Kidney tubule cell (primary cell): ENCODE measurements at regions not wholly inside any gene's neighbourhood (a gene's known extent, or its start where the extent isn't known, plus 50 kb on each side); places are given as distances from the start of the nearest gene placed in this dataset.
"Not testable (repeated sequence)": the region's sequence is repeated elsewhere in the genome, so short reads cannot be mapped to it uniquely, and the experiment has no call there.

Source experiments
- DNase-seq: peaks from one replicate; pipeline ENCODE4 v3.0.0-alpha.2; 2018; ENCODE audit warnings: low spot score

GRCh38 chr2:215794829-215795546, 218.4 kb downstream of the MREG start:
- no peak for DNase-seq

GRCh38 chr2:215793747-215794595, 219.4 kb downstream of the MREG start:
- peak; percentile 93 for DNase-seq

- DNase-seq = no peak
These were observed 221.8 kb downstream of the MREG start for GRCh38 chr2:215791481-215791937.

GRCh38 chr2:215790523-215791421, 222.6 kb downstream of the MREG start:
- no peak for DNase-seq

GRCh38 chr2:215787565-215788178, 225.7 kb downstream of the MREG start:
- DNase-seq = no peak

- DNase-seq = no peak
These were observed 226.3 kb downstream of the MREG start for GRCh38 chr2:215787025-215787424.

GRCh38 chr2:215784371-215784783, 229.0 kb downstream of the MREG start:
- DNase-seq = no peak

- not testable (repeated sequence) for DNase-seq
These were observed 229.7 kb downstream of the MREG start for GRCh38 chr2:215783640-215784039.

GRCh38 chr2:215782965-215783364, 230.4 kb downstream of the MREG start:
- DNase-seq = no peak

- DNase-seq = no peak
These were observed 231.1 kb downstream of the MREG start for GRCh38 chr2:215782295-215782694.

GRCh38 chr2:215780907-215781685, 232.3 kb downstream of the MREG start:
- DNase-seq = no peak

- DNase-seq = no peak
These were observed 233.0 kb downstream of the MREG start for GRCh38 chr2:215780313-215780712.

- DNase-seq = no peak
These were observed 233.4 kb downstream of the MREG start for GRCh38 chr2:215779912-215780311.

GRCh38 chr2:215777465-215778044, 235.8 kb downstream of the MREG start:
- DNase-seq = peak; percentile 29

- no peak for DNase-seq
These were observed 238.2 kb downstream of the MREG start for GRCh38 chr2:215775106-215775505.

- DNase-seq = peak; percentile 93
These were observed 239.6 kb downstream of the MREG start for GRCh38 chr2:215773728-215774127.

GRCh38 chr2:215772634-215773563, 240.5 kb downstream of the MREG start:
- DNase-seq = no peak

GRCh38 chr2:215772003-215772402, 241.3 kb downstream of the MREG start:
- peak; percentile 61 for DNase-seq

- no peak for DNase-seq
These were observed 242.1 kb downstream of the MREG start for GRCh38 chr2:215771241-215771640.
